SK-N-SH (cell line): ENCODE measurements at regions not wholly inside any gene's neighbourhood (a gene's known extent, or its start where the extent isn't known, plus 50 kb on each side); places are given as distances from the start of the nearest gene placed in this dataset.

Experiments used
- CTCF ChIA-PET: fragments of 300-600, 350-600 bp; formaldehyde crosslinking; extraction: SDS; loops from one replicate; lab custom pipeline; 2021; lab: Yijun Ruan, JAX
- POLR2A ChIA-PET: fragments of 350-600 bp; sonication (Branson Sonifier 250); formaldehyde crosslinking; extraction: SDS; loops from one replicate; lab custom pipeline; 2020; ENCODE audit warnings: antibody characterized with exemption, inconsistent platforms; lab: Yijun Ruan, JAX
- DNase-seq: peaks from one replicate; pipeline ENCODE4 v3.0.0; 2012
- H2AFZ ChIP-seq: fragments of 200-600 bp; sonication (generic); 2 replicates; pipeline ENCODE4 v1.8.1; 2016; ENCODE audit warnings: antibody characterized with exemption, mild to moderate bottlenecking, low read depth
- H3F3A ChIP-seq: fragments of 200-600 bp; sonication (generic); replicated peaks from 2 replicates; pipeline ENCODE3; 2016; ENCODE audit warnings: antibody characterized with exemption, mild to moderate bottlenecking; ENCODE audit not compliant: insufficient read depth
- H3K27ac ChIP-seq, 2 experiments: fragments of 200-500 bp in 1 of 2; fragments of 200-600 bp in 1 of 2; sonication (Bioruptor generic) in 1 of 2; sonication (generic), shearing (Covaris generic) in 1 of 2; 2 replicates each; pipeline versions ENCODE4 v1.5.1 to v1.6.1; 2014 to 2016; ENCODE audit warnings: low read depth in 2 of 2, inconsistent platforms in 1 of 2, low read length in 1 of 2, mild to moderate bottlenecking in 1 of 2, mixed read lengths in 1 of 2
- H3K27me3 ChIP-seq: fragments of 200-600 bp; sonication (generic), shearing (Covaris generic); 2 replicates; pipeline ENCODE4 v1.6.1; 2016; ENCODE audit warnings: mixed run types; ENCODE audit not compliant: insufficient read depth
- H3K36me3 ChIP-seq, 2 experiments: fragments of 200-500 bp in 1 of 2; fragments of 200-600 bp in 1 of 2; sonication (Bioruptor generic) in 1 of 2; sonication (generic) in 1 of 2; replicated peaks in 1 of 2; 2 replicates each; pipeline versions ENCODE3 to v1.5.1; 2014 to 2016; ENCODE audit warnings: low read length in 1 of 2, mild to moderate bottlenecking in 1 of 2; ENCODE audit not compliant: insufficient read depth in 2 of 2, control insufficient read depth in 1 of 2
- H3K4me1 ChIP-seq, 2 experiments: fragments of 200-500 bp in 1 of 2; fragments of 200-600 bp in 1 of 2; sonication (Bioruptor generic) in 1 of 2; sonication (generic), shearing (Covaris generic) in 1 of 2; 2 replicates each; pipeline versions ENCODE4 v1.5.1 to v1.6.1; 2014 to 2016; ENCODE audit warnings: low read depth in 1 of 2, low read length in 1 of 2, mixed run types in 1 of 2; ENCODE audit not compliant: insufficient read depth in 2 of 2, control insufficient read depth in 1 of 2
- H3K4me2 ChIP-seq: fragments of 200-600 bp; sonication (generic), shearing (Covaris generic); 2 replicates; pipeline ENCODE4 v1.6.1; 2017; ENCODE audit warnings: mixed run types
- H3K4me3 ChIP-seq, 2 experiments: fragments of 200-500 bp in 1 of 2; fragments of 200-600 bp in 1 of 2; sonication (Bioruptor generic) in 1 of 2; sonication (generic), shearing (Covaris generic) in 1 of 2; 2 replicates each; pipeline versions ENCODE4 v1.5.1 to v1.8.1; 2014 to 2016; ENCODE audit warnings: low read depth in 2 of 2, inconsistent platforms in 1 of 2, low read length in 1 of 2, mild to moderate bottlenecking in 1 of 2, mixed read lengths in 1 of 2, moderate library complexity in 1 of 2
- H3K79me2 ChIP-seq: fragments of 200-600 bp; sonication (generic); 2 replicates; pipeline ENCODE4 v1.8.1; 2017; ENCODE audit warnings: mild to moderate bottlenecking; ENCODE audit not compliant: insufficient read depth
- H3K9ac ChIP-seq: fragments of 200-600 bp; sonication (generic); 2 replicates; pipeline ENCODE4 v1.6.1; 2017; ENCODE audit warnings: mixed run types
- H3K9me2 ChIP-seq: fragments of 200-600 bp; sonication (generic); 2 replicates; pipeline ENCODE4 v1.6.1; 2017; ENCODE audit warnings: mixed run types
- H3K9me3 ChIP-seq: fragments of 200-600 bp; sonication (generic); 2 replicates; pipeline ENCODE4 v1.6.1; 2017; ENCODE audit warnings: mixed run types, mild to moderate bottlenecking, moderate library complexity
- H4K20me1 ChIP-seq: fragments of 200-600 bp; sonication (generic); 2 replicates; pipeline ENCODE4 v1.6.1; 2017; ENCODE audit warnings: mild to moderate bottlenecking, mixed run types; ENCODE audit not compliant: insufficient read depth
- CHD2 ChIP-seq: fragments of 150-350 bp; IDR thresholded peaks from 2 replicates; pipeline ENCODE4 v1.6.1; 2018; ENCODE audit warnings: low read length; ENCODE audit not compliant: partially characterized antibody
- CTCF ChIP-seq: fragments of 200-600 bp; sonication (generic); IDR thresholded peaks from 2 replicates; pipeline ENCODE4 v1.6.1; 2017; ENCODE audit warnings: antibody characterized with exemption, mild to moderate bottlenecking, moderate library complexity
- ELF1 ChIP-seq: IDR thresholded peaks from 2 replicates; pipeline ENCODE4 v1.4.0; 2012
- EZH2phosphoT487 ChIP-seq: fragments of 200-600 bp; sonication (generic); IDR thresholded peaks from 2 replicates; pipeline ENCODE4 v1.6.1; 2017; ENCODE audit warnings: low read depth, mixed run types, mild to moderate bottlenecking, antibody characterized with exemption, moderate library complexity, borderline replicate concordance
- FOXJ3 ChIP-seq: sonication (generic); formaldehyde crosslinking; IDR thresholded peaks from 2 replicates; pipeline ENCODE4 v1.5.1; 2020; ENCODE audit warnings: mild to moderate bottlenecking, missing genetic modification reagents
- GABPA ChIP-seq: IDR thresholded peaks from 2 replicates; pipeline ENCODE4 v1.4.0; 2012; ENCODE audit warnings: low read depth, mild to moderate bottlenecking
- MEF2A ChIP-seq: IDR thresholded peaks from 2 replicates; pipeline ENCODE4 v1.4.0; 2012; ENCODE audit warnings: low read depth, borderline replicate concordance
- MXI1 ChIP-seq: IDR thresholded peaks from 2 replicates; pipeline ENCODE4 v1.6.1; 2012; ENCODE audit warnings: mild to moderate bottlenecking, low read depth, low read length, improper control_type of control experiment
- POLR2AphosphoS5 ChIP-seq: IDR thresholded peaks from 2 replicates; pipeline ENCODE4 v1.6.1; 2012; ENCODE audit warnings: low read depth, low read length
- RAD21 ChIP-seq: IDR thresholded peaks from 2 replicates; pipeline ENCODE4 v1.6.1; 2012; ENCODE audit warnings: mild to moderate bottlenecking, low read length
- RXRA ChIP-seq: IDR thresholded peaks from 2 replicates; pipeline ENCODE4 v1.4.0; 2012; ENCODE audit warnings: low read depth, mild to moderate bottlenecking, borderline replicate concordance
- SMC3 ChIP-seq: IDR thresholded peaks from 2 replicates; pipeline ENCODE4 v1.6.1; 2012; ENCODE audit warnings: low read depth, low read length, improper control_type of control experiment
- TAF1 ChIP-seq: IDR thresholded peaks from 2 replicates; pipeline ENCODE4 v1.6.1; 2012; ENCODE audit warnings: low read depth, mild to moderate bottlenecking, low read length, moderate library complexity, borderline replicate concordance
- TCF12 ChIP-seq: IDR thresholded peaks from 2 replicates; pipeline ENCODE4 v1.4.0; 2012
- TEAD4 ChIP-seq: IDR thresholded peaks from 2 replicates; pipeline ENCODE4 v1.4.0; 2012; ENCODE audit warnings: mild to moderate bottlenecking, borderline replicate concordance; ENCODE audit not compliant: insufficient read depth
- USF1 ChIP-seq: IDR thresholded peaks from 2 replicates; pipeline ENCODE4 v1.4.0; 2012; ENCODE audit warnings: low read depth, borderline replicate concordance
- USF2 ChIP-seq: fragments of 150-350 bp; IDR thresholded peaks from 2 replicates; pipeline ENCODE4 v1.6.1; 2017; ENCODE audit warnings: antibody characterized with exemption, low read length, low read depth, borderline replicate concordance
- WGBS: methylation state at CpG from one replicate; pipeline ENCODE4 v1.1.6; 2017; ENCODE audit warnings: low lambda C conversion rate; 5-methylcytosine and 5-hydroxymethylcytosine counted together

- WGBS = 2% methylated on average over 3 of the region's 3 CpGs
- no peaks in the 10 kb centered on the region; the same call in 1 of the 2 replicates for H3K27me3 ChIP-seq
- H2AFZ ChIP-seq = no peak overlapping the region
- TF ChIP-seq SMC3 = no peak
- TF ChIP-seq TAF1 = no peak
- no peak for TF ChIP-seq MEF2A
- no peak for TF ChIP-seq POLR2AphosphoS5
- no peak for TF ChIP-seq CTCF
- no peaks in the 10 kb centered on the region for H3F3A ChIP-seq
- POLR2A ChIA-PET = no interaction called here
- no peak for DNase-seq
- H3K79me2 ChIP-seq = no peaks in the 10 kb centered on the region
- no peak overlapping the region for H3K9ac ChIP-seq
- no peaks in the 10 kb centered on the region for H3K9me2 ChIP-seq
- CTCF ChIA-PET = no interaction called here
- H3K4me3 ChIP-seq = no peak overlapping the region
- no peaks in the 10 kb centered on the region for H4K20me1 ChIP-seq
- no peaks in the 10 kb centered on the region for H3K9me3 ChIP-seq
- no peak overlapping the region for H3K27ac ChIP-seq
- H3K36me3 ChIP-seq = no peaks in the 10 kb centered on the region
- no peaks in the 10 kb centered on the region for H3K4me1 ChIP-seq
- no peak overlapping the region for H3K4me2 ChIP-seq
Observed at GRCh38 chr5:84821924-84822323, 437.2 kb upstream of the EDIL3 start.

- TF ChIP-seq TCF12 (no peak), RXRA (no peak), RAD21 (no peak), USF1 (no peak), USF2 (no peak), FOXJ3 (CRISPR knock-in tag) (no peak), EZH2phosphoT487 (no peak), CHD2 (no peak), GABPA (no peak), ELF1 (no peak), TEAD4 (no peak), MXI1 (no peak)
- TF ChIP-seq, all 33 proteins: peak for 0
- ChIA-PET POLR2A (no interaction called here), CTCF (interaction anchor here (0.8 kb wide), 1 partner anchor 32 kb away, joined by 3 read pairs; no protein-coding TSS in a partner anchor)
- WGBS = 13% methylated on average over 5 of the region's 5 CpGs
- no peak overlapping the region for H2AFZ ChIP-seq
- no peaks in the 10 kb centered on the region for H3F3A ChIP-seq
- H3K4me1 ChIP-seq = no peaks in the 10 kb centered on the region
- no peaks in the 10 kb centered on the region for H3K79me2 ChIP-seq
- H3K9me3 ChIP-seq = no peaks in the 10 kb centered on the region
- H3K4me2 ChIP-seq = no peak overlapping the region
- no peak overlapping the region for H3K9ac ChIP-seq
- no peaks in the 10 kb centered on the region; the same call in 1 of the 2 replicates for H3K27me3 ChIP-seq
- no peak overlapping the region for H3K27ac ChIP-seq
- no peaks in the 10 kb centered on the region for H3K9me2 ChIP-seq
- H3K36me3 ChIP-seq = no peaks in the 10 kb centered on the region
- no peak overlapping the region for H3K4me3 ChIP-seq
- no peaks in the 10 kb centered on the region for H4K20me1 ChIP-seq
- DNase-seq = no peak
Observed at GRCh38 chr5:84817953-84818352, 433.3 kb upstream of the EDIL3 start.
